ENCODE measurements at regions not wholly inside any gene's neighbourhood (a gene's known extent, or its start where the extent isn't known, plus 50 kb on each side); places are given as distances from the start of the nearest gene placed in this dataset.

- H3K36me3 Mint-ChIP-seq (ENCODE audit: low read depth): no peaks in the 10 kb centered on the region
- DNase-seq (no peak), ATAC-seq (ENCODE audit: poor library complexity) (no peak)
- H3K27me3 ChIP-seq (ENCODE audit: control insufficient read depth in 1 of 2, insufficient read depth in 2 of 2, low read length in 2 of 2): no peaks in the 10 kb centered on the region
- ChIA-PET CTCF (no interaction called here), POLR2A (no interaction called here)
- no peaks in the 10 kb centered on the region for H3K4me1 Mint-ChIP-seq (ENCODE audit: low read depth)
- no peaks in the 10 kb centered on the region for H3K4me1 ChIP-seq (ENCODE audit: insufficient read depth, low read length)
- no peaks in the 10 kb centered on the region for H3K36me3 ChIP-seq (ENCODE audit: insufficient read depth, low read length)
- intact Hi-C loops (cut with DNase I, micrococcal nuclease): no loop called here
- H3K9me3 ChIP-seq (ENCODE audit: control insufficient read depth in 1 of 2, insufficient read depth in 1 of 2, low read length in 2 of 2): no peaks in the 10 kb centered on the region
- no peak for TF ChIP-seq CTCF (IDR thresholded peaks at IDR 0.05)
- no peaks in the 10 kb centered on the region for H3K27me3 Mint-ChIP-seq
- no peak overlapping the region for H3K27ac ChIP-seq (ENCODE audit: low read depth in 1 of 2, low read length in 2 of 2)
- H3K4me3 Mint-ChIP-seq: no peak overlapping the region
- no peak overlapping the region for H3K27ac Mint-ChIP-seq
- H3K4me3 ChIP-seq (ENCODE audit: low read length): no peak overlapping the region
- no peaks in the 10 kb centered on the region for H3K9me3 Mint-ChIP-seq
Measured at GRCh38 chr1:189659731-189660130, 817.9 kb downstream of the BRINP3 start.

GRCh38 chr1:189662190-189662589 lies 815.5 kb downstream of the BRINP3 start:
- no peak for TF ChIP-seq CTCF (IDR thresholded peaks at IDR 0.05)
- no peaks in the 10 kb centered on the region for H3K36me3 ChIP-seq (ENCODE audit: insufficient read depth, low read length)
- no peaks in the 10 kb centered on the region for H3K36me3 Mint-ChIP-seq (ENCODE audit: low read depth)
- H3K4me1 ChIP-seq (ENCODE audit: insufficient read depth, low read length): no peaks in the 10 kb centered on the region
- peaks cover 0 to 5% of the 10 kb centered on the region in 2 experiments for H3K9me3 ChIP-seq (ENCODE audit: control insufficient read depth in 1 of 2, insufficient read depth in 1 of 2, low read length in 2 of 2)
- H3K4me3 Mint-ChIP-seq: no peak overlapping the region
- H3K4me1 Mint-ChIP-seq (ENCODE audit: low read depth): no peaks in the 10 kb centered on the region
- H3K27ac Mint-ChIP-seq: no peak overlapping the region
- H3K4me3 ChIP-seq (ENCODE audit: low read length): no peak overlapping the region
- no peaks in the 10 kb centered on the region for H3K27me3 Mint-ChIP-seq
- no peak overlapping the region for H3K27ac ChIP-seq (ENCODE audit: low read depth in 1 of 2, low read length in 2 of 2)
- ChIA-PET CTCF (no interaction called here), POLR2A (no interaction called here)
- no peak for ATAC-seq (ENCODE audit: poor library complexity)
- intact Hi-C loops (cut with DNase I, micrococcal nuclease): no loop called here
- H3K9me3 Mint-ChIP-seq: peaks cover 2% of the 10 kb centered on the region
- DNase-seq: no peak
- H3K27me3 ChIP-seq (ENCODE audit: control insufficient read depth in 1 of 2, insufficient read depth in 2 of 2, low read length in 2 of 2): no peaks in the 10 kb centered on the region

GRCh38 chr1:189669846-189670245 lies 807.8 kb downstream of the BRINP3 start:
- H3K4me1 Mint-ChIP-seq (ENCODE audit: low read depth): no peaks in the 10 kb centered on the region

More at GRCh38 chr1:189669846-189670245, 807.8 kb downstream of the BRINP3 start:
- CTCF ChIA-PET: interaction anchor here (0.6 kb wide), 1 partner anchor 97 kb away, joined by 3 read pairs; no protein-coding TSS in a partner anchor
- TF ChIP-seq CTCF (IDR thresholded peaks at IDR 0.05): no peak
- Histone ChIP-seq H3K4me3 (ENCODE audit: low read length) (no peak overlapping the region), H3K9me3 (ENCODE audit: control insufficient read depth in 1 of 2, insufficient read depth in 1 of 2, low read length in 2 of 2) (peaks cover 5% of the 10 kb centered on the region in 2 experiments), H3K4me1 (ENCODE audit: insufficient read depth, low read length) (no peaks in the 10 kb centered on the region), H3K27ac (ENCODE audit: low read depth in 1 of 2, low read length in 2 of 2) (no peak overlapping the region), H3K36me3 (ENCODE audit: insufficient read depth, low read length) (no peaks in the 10 kb centered on the region), H3K27me3 (ENCODE audit: control insufficient read depth in 1 of 2, insufficient read depth in 2 of 2, low read length in 2 of 2) (no peaks in the 10 kb centered on the region)
- ATAC-seq (ENCODE audit: poor library complexity) (no peak), DNase-seq (no peak)
- no peak overlapping the region for H3K4me3 Mint-ChIP-seq
- POLR2A ChIA-PET: no interaction called here
- no peak overlapping the region for H3K27ac Mint-ChIP-seq
- no peaks in the 10 kb centered on the region for H3K36me3 Mint-ChIP-seq (ENCODE audit: low read depth)
- H3K9me3 Mint-ChIP-seq: peaks cover 3% of the 10 kb centered on the region
- no peaks in the 10 kb centered on the region for H3K27me3 Mint-ChIP-seq
- intact Hi-C loops (cut with DNase I, micrococcal nuclease): no loop called here
